H1 (cell line): ENCODE measurements at regions not wholly inside any gene's neighbourhood (a gene's known extent, or its start where the extent isn't known, plus 50 kb on each side); places are given as distances from the start of the nearest gene placed in this dataset.

Experiments used
- ATF3 ChIP-seq: IDR thresholded peaks from 2 replicates; pipeline ENCODE4 v1.6.1; 2011; ENCODE audit warnings: low read depth, mild to moderate bottlenecking, low read length; ENCODE audit not compliant: insufficient read depth
- CHD1 ChIP-seq: IDR thresholded peaks from 2 replicates; pipeline ENCODE4 v1.6.1; 2012; ENCODE audit warnings: low read depth, low read length, improper control_type of control experiment
- CHD2 ChIP-seq: IDR thresholded peaks from 2 replicates; pipeline ENCODE4 v1.6.1; 2012; ENCODE audit warnings: low read length, improper control_type of control experiment
- CREB1 ChIP-seq: IDR thresholded peaks from 2 replicates; pipeline ENCODE4 v1.6.1; 2012; ENCODE audit warnings: inconsistent platforms
- CTCF ChIP-seq, 3 experiments: IDR thresholded peaks; 1 replicate in 2 of 3; 2 replicates in 1 of 3; pipeline versions ENCODE4 v1.5.1 to v1.6.1; 2011; ENCODE audit warnings: low read length in 3 of 3, mild to moderate bottlenecking in 3 of 3, inconsistent platforms in 2 of 3, low read depth in 1 of 3, moderate library complexity in 1 of 3; ENCODE audit not compliant: insufficient read depth in 1 of 3; ENCODE audit errors: control extremely low read depth in 1 of 3
- EP300 ChIP-seq, 2 experiments: IDR thresholded peaks; 1 replicate in 1 of 2; 2 replicates in 1 of 2; pipeline ENCODE4 v1.6.1; 2011 to 2012; ENCODE audit warnings: low read depth in 2 of 2, low read length in 2 of 2, mild to moderate bottlenecking in 2 of 2, borderline replicate concordance in 1 of 2, inconsistent platforms in 1 of 2, moderate library complexity in 1 of 2
- EZH2 ChIP-seq: fragments of 200-600 bp; sonication (generic); IDR thresholded peaks from 2 replicates; pipeline ENCODE4 v1.7.1; 2012; ENCODE audit warnings: low read depth, mild to moderate bottlenecking, moderate library complexity, low read length, inconsistent platforms; ENCODE audit not compliant: severe bottlenecking
- GABPA ChIP-seq: IDR thresholded peaks from 2 replicates; pipeline ENCODE4 v1.6.1; 2011; ENCODE audit warnings: mild to moderate bottlenecking, low read length, moderate library complexity, borderline replicate concordance; ENCODE audit not compliant: insufficient read depth
- POLR2A ChIP-seq, 2 experiments: IDR thresholded peaks; 1 replicate in 1 of 2; 2 replicates in 1 of 2; pipeline ENCODE4 v1.6.1; 2011; ENCODE audit warnings: low read depth in 2 of 2, low read length in 2 of 2, mild to moderate bottlenecking in 2 of 2; ENCODE audit errors: control extremely low read depth in 1 of 2
- SIN3A ChIP-seq, 2 experiments: IDR thresholded peaks in 1 of 2; conservative IDR thresholded peaks in 1 of 2; 2 replicates each; pipeline ENCODE4 v1.6.1; 2011 to 2012; ENCODE audit warnings: low read length in 2 of 2, improper control_type of control experiment in 1 of 2, low read depth in 1 of 2, mild to moderate bottlenecking in 1 of 2
- SP1 ChIP-seq: IDR thresholded peaks from 2 replicates; pipeline ENCODE4 v1.6.1; 2011; ENCODE audit warnings: low read depth, low read length
- TAF7 ChIP-seq: optimal IDR thresholded peaks from 2 replicates; pipeline ENCODE3; 2011; ENCODE audit warnings: low read depth, mild to moderate bottlenecking, inconsistent platforms, low read length, moderate library complexity, borderline replicate concordance
- YY1 ChIP-seq: IDR thresholded peaks from 2 replicates; pipeline ENCODE4 v1.6.1; 2011; ENCODE audit warnings: low read depth, mild to moderate bottlenecking, low read length

- TF ChIP-seq SIN3A (conservative IDR thresholded peaks at IDR 0.05 in 1 of 2, IDR thresholded peaks at IDR 0.05 in 1 of 2; ENCODE audit: low read depth in 1 of 2, low read length in 2 of 2) = no peak
- TF ChIP-seq CTCF (IDR thresholded peaks at IDR 0.05; ENCODE audit: control extremely low read depth in 1 of 3, insufficient read depth in 1 of 3, low read depth in 1 of 3, low read length in 3 of 3) = no peak
- no peak for TF ChIP-seq POLR2A (IDR thresholded peaks at IDR 0.05; ENCODE audit: control extremely low read depth in 1 of 2, low read depth in 2 of 2, low read length in 2 of 2)
- TF ChIP-seq CHD2 = no peak
- no peak for TF ChIP-seq CREB1
- TF ChIP-seq SP1 = no peak
- no peak for TF ChIP-seq EP300 (IDR thresholded peaks at IDR 0.05; ENCODE audit: borderline replicate concordance in 1 of 2, low read depth in 2 of 2, low read length in 2 of 2)
- TF ChIP-seq GABPA = no peak
- TF ChIP-seq EZH2 = no peak
- TF ChIP-seq TAF7 = no peak
- TF ChIP-seq CHD1 = no peak
- TF ChIP-seq YY1 = no peak
- TF ChIP-seq ATF3 = no peak
These were observed 249.9 kb upstream of the MKLN1 start for GRCh38 chr7:131077735-131078134.
